OCI-LY3 (cell line): ENCODE measurements at regions not wholly inside any gene's neighbourhood (a gene's known extent, or its start where the extent isn't known, plus 50 kb on each side); places are given as distances from the start of the nearest gene placed in this dataset.

ENCODE experiments used
- CTCF ChIP-seq: fragments of 200-600, 300-600 bp; sonication (generic); IDR thresholded peaks from 2 replicates; pipeline ENCODE4 v1.5.1; 2014; ENCODE audit warnings: antibody characterized with exemption, low read length, low read depth
- EZH2phosphoT487 ChIP-seq: fragments of 200-600 bp; shearing (Covaris generic); IDR thresholded peaks from 2 replicates; pipeline ENCODE4 v1.6.1; 2018; ENCODE audit warnings: antibody characterized with exemption, mixed run types, low read depth

- TF ChIP-seq CTCF (no peak), EZH2phosphoT487 (no peak)
Observed at GRCh38 chr1:193633093-193633492, 446.7 kb upstream of the B3GALT2 start.
